ENCODE measurements at regions not wholly inside any gene's neighbourhood (a gene's known extent, or its start where the extent isn't known, plus 50 kb on each side); places are given as distances from the start of the nearest gene placed in this dataset.

GRCh38 chr2:223501641-223502040 is 100.5 kb downstream of the SCG2 start:
- TF ChIP-seq CTCF (IDR thresholded peaks at IDR 0.05) = no peak
- TF ChIP-seq POLR2A (IDR thresholded peaks at IDR 0.05) = no peak
